Activated CD4-positive, alpha-beta T cell treated with anti-CD3 and anti-CD28 coated beads, Interleukin-2, Interleukin-6, amounts not matched to agents 100 ng/mL and 50 ng/mL, durations not matched to agents 16 hours and 8 hours (primary cell): ENCODE measurements at regions not wholly inside any gene's neighbourhood (a gene's known extent, or its start where the extent isn't known, plus 50 kb on each side); places are given as distances from the start of the nearest gene placed in this dataset.
"Not testable (repeated sequence)": the region's sequence is repeated elsewhere in the genome, so short reads cannot be mapped to it uniquely, and the experiment has no call there.

Experiments used
- DNase-seq: peaks from one replicate; pipeline ENCODE4 v3.0.0-alpha.2; 2020

GRCh38 chr15:21018176-21018575 lies 152.1 kb upstream of the POTEB2 start:
- not testable (repeated sequence) for DNase-seq

- not testable (repeated sequence) for DNase-seq
These were observed 151.2 kb upstream of the POTEB2 start for GRCh38 chr15:21017326-21017725.

- DNase-seq = not testable (repeated sequence)
These were observed 150.5 kb upstream of the POTEB2 start for GRCh38 chr15:21016589-21016988.

- not testable (repeated sequence) for DNase-seq
These were observed 149.1 kb upstream of the POTEB2 start for GRCh38 chr15:21015171-21015570.

- not testable (repeated sequence) for DNase-seq
These were observed 147.2 kb upstream of the POTEB2 start for GRCh38 chr15:21013308-21013707.

- DNase-seq = not testable (repeated sequence)
These were observed 143.5 kb upstream of the POTEB2 start for GRCh38 chr15:21009651-21010050.

- DNase-seq = not testable (repeated sequence)
These were observed 137.3 kb upstream of the POTEB2 start for GRCh38 chr15:21003459-21003858.

- not testable (repeated sequence) for DNase-seq
These were observed 135.8 kb upstream of the POTEB2 start for GRCh38 chr15:21001950-21002349.

- not testable (repeated sequence) for DNase-seq
These were observed 125.6 kb upstream of the POTEB2 start for GRCh38 chr15:20991691-20992090.

GRCh38 chr15:20991253-20991652 lies 125.1 kb upstream of the POTEB2 start:
- DNase-seq = not testable (repeated sequence)

GRCh38 chr15:20986775-20987174 lies 120.7 kb upstream of the POTEB2 start:
- not testable (repeated sequence) for DNase-seq

GRCh38 chr15:20978057-20978456 lies 111.9 kb upstream of the POTEB2 start:
- DNase-seq = not testable (repeated sequence)

GRCh38 chr15:20972762-20973161 lies 106.6 kb upstream of the POTEB2 start:
- DNase-seq = not testable (repeated sequence)

- not testable (repeated sequence) for DNase-seq
These were observed 93.2 kb upstream of the POTEB2 start for GRCh38 chr15:20959299-20959698.

- DNase-seq = not testable (repeated sequence)
These were observed 63.2 kb upstream of the POTEB2 start for GRCh38 chr15:20929322-20929721.
